ENCODE measurements at regions not wholly inside any gene's neighbourhood (a gene's known extent, or its start where the extent isn't known, plus 50 kb on each side); places are given as distances from the start of the nearest gene placed in this dataset.

DNA sequence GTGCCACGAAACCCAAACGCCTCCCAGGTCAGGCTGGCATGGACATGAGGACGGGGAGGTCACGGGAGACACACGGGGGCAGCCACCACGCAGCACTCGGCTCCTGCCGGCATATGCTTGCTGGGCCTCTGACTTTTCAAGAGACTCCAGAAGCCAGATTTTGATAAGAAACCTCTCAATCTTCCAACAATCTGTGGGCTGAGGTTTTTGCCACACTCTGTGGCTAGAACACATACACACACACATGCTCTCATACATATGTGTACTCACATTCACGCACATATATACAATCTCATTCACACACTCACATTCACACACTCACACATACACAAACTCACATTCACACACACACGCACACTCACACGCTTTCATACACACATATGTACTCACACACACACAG is 86.7 kb upstream of the LINGO1 start:
- Histone ChIP-seq H3K4me3 (ENCODE audit: low read length) (no peak overlapping the region), H3K4me2 (ENCODE audit: low read length) (no peak overlapping the region), H3K4me1 (ENCODE audit: control insufficient read depth, insufficient read depth, low read length) (no peaks in the 10 kb centered on the region), H3K9me3 (replicated peaks; ENCODE audit: low read length) (no peaks in the 10 kb centered on the region), H3K27me3 (ENCODE audit: control insufficient read depth, insufficient read depth, low read length) (peaks cover 42% of the 10 kb centered on the region), H3K9ac (ENCODE audit: low read depth, low read length) (no peak overlapping the region), H3K36me3 (ENCODE audit: insufficient read depth, low read length) (no peaks in the 10 kb centered on the region)

DNA sequence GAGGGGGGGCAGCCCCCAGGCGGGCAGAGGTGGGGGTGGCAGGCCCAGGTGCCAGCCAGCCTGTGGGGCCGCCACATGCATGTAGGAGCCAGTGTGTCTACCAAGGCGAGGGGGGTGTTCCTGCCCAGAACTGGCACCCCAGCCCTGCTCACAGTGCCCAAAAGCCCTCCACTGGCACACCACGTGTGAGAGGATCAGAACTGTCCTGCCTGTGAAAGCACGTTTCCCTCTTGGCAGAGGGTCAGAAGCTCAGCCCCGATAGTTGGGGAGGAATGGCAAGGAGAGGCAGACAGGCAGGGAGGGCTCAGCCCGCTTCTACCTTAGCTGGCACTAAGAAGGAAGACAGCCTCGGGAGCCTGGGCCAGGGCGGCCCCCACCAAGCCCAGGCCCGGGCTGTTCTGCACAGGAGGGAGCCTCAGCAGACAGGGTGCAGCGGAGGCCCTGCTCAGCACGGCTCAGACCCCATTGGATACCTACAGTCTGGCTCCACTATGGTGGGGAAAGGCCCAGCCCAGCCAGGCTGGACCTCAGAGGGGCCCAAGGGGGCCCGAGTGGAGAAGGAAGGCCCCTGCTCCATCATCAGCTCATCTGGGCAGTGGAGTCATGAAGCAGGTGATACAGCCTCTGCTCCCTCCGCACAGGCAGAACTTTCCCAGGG is 84.8 kb upstream of the LINGO1 start:
- Histone ChIP-seq H3K36me3 (ENCODE audit: insufficient read depth, low read length) (no peaks in the 10 kb centered on the region), H3K9me3 (replicated peaks; ENCODE audit: low read length) (no peaks in the 10 kb centered on the region), H3K27me3 (ENCODE audit: control insufficient read depth, insufficient read depth, low read length) (peaks cover 50% of the 10 kb centered on the region), H3K4me3 (ENCODE audit: low read length) (no peak overlapping the region), H3K9ac (ENCODE audit: low read depth, low read length) (no peak overlapping the region), H3K4me1 (ENCODE audit: control insufficient read depth, insufficient read depth, low read length) (no peaks in the 10 kb centered on the region), H3K4me2 (ENCODE audit: low read length) (no peak overlapping the region)

DNA sequence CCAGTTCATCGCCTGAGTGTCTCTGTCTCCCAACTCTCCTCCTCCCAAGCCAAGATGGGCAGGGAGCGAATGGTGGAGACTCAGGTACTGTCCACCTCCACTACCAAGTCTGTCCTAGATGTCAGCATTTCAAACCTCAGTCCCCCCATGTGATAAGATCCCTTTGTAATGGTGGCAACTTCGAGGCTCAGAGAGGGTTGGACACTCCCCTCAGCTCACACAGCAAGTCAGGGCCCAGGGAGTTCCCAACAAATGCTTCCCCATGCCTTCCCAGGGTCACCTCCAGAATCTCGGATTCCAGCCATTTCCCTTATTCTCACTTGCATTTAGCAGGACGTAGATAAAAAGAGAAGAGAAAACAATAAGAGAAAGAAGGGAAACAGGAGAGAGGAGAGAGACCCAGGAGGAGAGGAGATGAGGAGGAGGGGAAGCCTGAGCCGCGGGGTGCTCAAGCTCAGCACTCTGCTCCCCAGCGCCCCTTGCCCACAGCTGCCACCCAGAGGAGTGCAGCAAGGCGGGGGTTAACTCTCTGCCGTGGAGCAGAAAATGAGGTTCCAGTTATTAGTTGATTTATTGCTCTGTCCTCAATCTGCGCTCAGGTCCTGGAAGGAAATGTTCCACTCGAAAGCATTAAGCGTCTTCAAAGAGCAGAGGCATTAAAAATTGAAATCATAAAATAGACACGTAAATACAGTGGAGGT is 84.1 kb upstream of the LINGO1 start:
- no peak overlapping the region for H3K9ac ChIP-seq (ENCODE audit: low read depth, low read length)
- peaks cover 48% of the 10 kb centered on the region for H3K27me3 ChIP-seq (ENCODE audit: control insufficient read depth, insufficient read depth, low read length)
- no peaks in the 10 kb centered on the region for H3K9me3 ChIP-seq (replicated peaks; ENCODE audit: low read length)
- H3K4me1 ChIP-seq (ENCODE audit: control insufficient read depth, insufficient read depth, low read length), result no peaks in the 10 kb centered on the region
- no peak overlapping the region for H3K4me3 ChIP-seq (ENCODE audit: low read length)
- no peak overlapping the region for H3K4me2 ChIP-seq (ENCODE audit: low read length)
- H3K36me3 ChIP-seq (ENCODE audit: insufficient read depth, low read length), result no peaks in the 10 kb centered on the region

GRCh38 chr15:77715860-77716259 is 83.1 kb upstream of the LINGO1 start:
- Histone ChIP-seq H3K36me3 (ENCODE audit: insufficient read depth, low read length) (no peaks in the 10 kb centered on the region), H3K4me1 (ENCODE audit: control insufficient read depth, insufficient read depth, low read length) (no peaks in the 10 kb centered on the region), H3K4me3 (ENCODE audit: low read length) (no peak overlapping the region), H3K4me2 (ENCODE audit: low read length) (no peak overlapping the region), H3K9me3 (replicated peaks; ENCODE audit: low read length) (no peaks in the 10 kb centered on the region), H3K9ac (ENCODE audit: low read depth, low read length) (no peak overlapping the region), H3K27me3 (ENCODE audit: control insufficient read depth, insufficient read depth, low read length) (peaks cover 47% of the 10 kb centered on the region)

GRCh38 chr15:77715051-77715450 is 82.3 kb upstream of the LINGO1 start:
- Histone ChIP-seq H3K9me3 (replicated peaks; ENCODE audit: low read length) (no peaks in the 10 kb centered on the region), H3K4me3 (ENCODE audit: low read length) (no peak overlapping the region), H3K27me3 (ENCODE audit: control insufficient read depth, insufficient read depth, low read length) (peaks cover 45% of the 10 kb centered on the region)

DNA sequence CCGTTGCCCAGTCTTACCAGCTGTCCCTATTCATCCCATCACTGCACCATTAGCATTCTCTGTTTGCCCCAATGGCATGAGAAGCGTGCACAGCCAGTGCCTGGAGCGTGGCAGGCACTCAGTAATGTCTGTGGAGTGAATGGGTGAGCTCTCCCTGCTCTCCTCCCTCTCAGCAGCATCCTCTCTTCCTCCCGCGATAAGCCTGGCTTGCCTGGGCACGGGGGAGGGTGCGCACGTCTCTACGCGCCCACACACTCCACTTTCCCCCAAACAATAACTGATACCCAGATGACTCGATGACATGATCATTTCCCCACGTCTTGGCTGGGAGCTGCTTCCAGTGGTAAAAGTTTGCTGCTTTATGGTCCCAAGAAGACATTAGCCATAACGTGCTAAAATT is 81.8 kb upstream of the LINGO1 start:
- Histone ChIP-seq H3K9ac (ENCODE audit: low read depth, low read length) (no peak overlapping the region), H3K9me3 (replicated peaks; ENCODE audit: low read length) (no peaks in the 10 kb centered on the region), H3K36me3 (ENCODE audit: insufficient read depth, low read length) (no peaks in the 10 kb centered on the region), H3K27me3 (ENCODE audit: control insufficient read depth, insufficient read depth, low read length) (peaks cover 47% of the 10 kb centered on the region), H3K4me2 (ENCODE audit: low read length) (no peak overlapping the region), H3K4me3 (ENCODE audit: low read length) (no peak overlapping the region), H3K4me1 (ENCODE audit: control insufficient read depth, insufficient read depth, low read length) (no peaks in the 10 kb centered on the region)

More at GRCh38 chr15:77715051-77715450, 82.3 kb upstream of the LINGO1 start:
- Histone ChIP-seq H3K4me1 (ENCODE audit: control insufficient read depth, insufficient read depth, low read length) (no peaks in the 10 kb centered on the region), H3K9ac (ENCODE audit: low read depth, low read length) (no peak overlapping the region), H3K4me2 (ENCODE audit: low read length) (no peak overlapping the region), H3K36me3 (ENCODE audit: insufficient read depth, low read length) (no peaks in the 10 kb centered on the region)

- H3K27me3 ChIP-seq (ENCODE audit: control insufficient read depth, insufficient read depth, low read length), result peaks cover 50% of the 10 kb centered on the region
- no peaks in the 10 kb centered on the region for H3K9me3 ChIP-seq (replicated peaks; ENCODE audit: low read length)
- H3K9ac ChIP-seq (ENCODE audit: low read depth, low read length), result no peak overlapping the region
- H3K4me3 ChIP-seq (ENCODE audit: low read length), result no peak overlapping the region
- no peak overlapping the region for H3K4me2 ChIP-seq (ENCODE audit: low read length)
- H3K36me3 ChIP-seq (ENCODE audit: insufficient read depth, low read length), result no peaks in the 10 kb centered on the region
- no peaks in the 10 kb centered on the region for H3K4me1 ChIP-seq (ENCODE audit: control insufficient read depth, insufficient read depth, low read length)
Measured at GRCh38 chr15:77714023-77714422, 81.3 kb upstream of the LINGO1 start.

DNA sequence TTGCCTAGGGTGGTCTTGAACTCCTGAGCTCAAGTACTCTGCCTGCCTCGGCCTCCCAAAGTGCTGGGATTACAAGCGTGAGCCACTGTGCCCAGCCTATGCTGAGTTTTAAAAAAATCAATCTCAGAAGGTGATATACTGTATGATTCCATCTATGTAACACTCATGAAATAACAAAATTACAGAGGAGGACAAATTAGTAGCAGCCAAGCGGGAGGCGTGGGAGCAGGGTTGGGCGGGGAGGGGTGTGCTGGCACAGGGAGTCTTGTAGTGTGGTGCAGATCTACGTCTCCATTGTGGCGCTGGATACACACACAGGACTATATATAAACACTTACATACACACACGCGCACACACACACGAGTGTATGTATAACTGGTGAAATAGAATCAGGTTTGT is 80.6 kb upstream of the LINGO1 start:
- H3K4me3 ChIP-seq (ENCODE audit: low read length), result no peak overlapping the region
- no peak overlapping the region for H3K9ac ChIP-seq (ENCODE audit: low read depth, low read length)
- H3K27me3 ChIP-seq (ENCODE audit: control insufficient read depth, insufficient read depth, low read length), result peaks cover 50% of the 10 kb centered on the region
- no peaks in the 10 kb centered on the region for H3K4me1 ChIP-seq (ENCODE audit: control insufficient read depth, insufficient read depth, low read length)
- no peak overlapping the region for H3K4me2 ChIP-seq (ENCODE audit: low read length)
- no peaks in the 10 kb centered on the region for H3K36me3 ChIP-seq (ENCODE audit: insufficient read depth, low read length)
- no peaks in the 10 kb centered on the region for H3K9me3 ChIP-seq (replicated peaks; ENCODE audit: low read length)

- H3K4me3 ChIP-seq (ENCODE audit: low read length), result no peak overlapping the region
- H3K9me3 ChIP-seq (replicated peaks; ENCODE audit: low read length), result no peaks in the 10 kb centered on the region
- H3K27me3 ChIP-seq (ENCODE audit: control insufficient read depth, insufficient read depth, low read length), result peaks cover 52% of the 10 kb centered on the region
- H3K4me2 ChIP-seq (ENCODE audit: low read length), result no peak overlapping the region
- H3K9ac ChIP-seq (ENCODE audit: low read depth, low read length), result no peak overlapping the region
- no peaks in the 10 kb centered on the region for H3K4me1 ChIP-seq (ENCODE audit: control insufficient read depth, insufficient read depth, low read length)
- H3K36me3 ChIP-seq (ENCODE audit: insufficient read depth, low read length), result no peaks in the 10 kb centered on the region
Measured at GRCh38 chr15:77712438-77712837, 79.7 kb upstream of the LINGO1 start.

- peaks cover 49% of the 10 kb centered on the region for H3K27me3 ChIP-seq (ENCODE audit: control insufficient read depth, insufficient read depth, low read length)
- no peaks in the 10 kb centered on the region for H3K4me1 ChIP-seq (ENCODE audit: control insufficient read depth, insufficient read depth, low read length)
- H3K9me3 ChIP-seq (replicated peaks; ENCODE audit: low read length), result no peaks in the 10 kb centered on the region
- no peak overlapping the region for H3K4me2 ChIP-seq (ENCODE audit: low read length)
- H3K4me3 ChIP-seq (ENCODE audit: low read length), result no peak overlapping the region
- H3K36me3 ChIP-seq (ENCODE audit: insufficient read depth, low read length), result no peaks in the 10 kb centered on the region
- no peak overlapping the region for H3K9ac ChIP-seq (ENCODE audit: low read depth, low read length)
Measured at GRCh38 chr15:77710637-77711036, 77.9 kb upstream of the LINGO1 start.

DNA sequence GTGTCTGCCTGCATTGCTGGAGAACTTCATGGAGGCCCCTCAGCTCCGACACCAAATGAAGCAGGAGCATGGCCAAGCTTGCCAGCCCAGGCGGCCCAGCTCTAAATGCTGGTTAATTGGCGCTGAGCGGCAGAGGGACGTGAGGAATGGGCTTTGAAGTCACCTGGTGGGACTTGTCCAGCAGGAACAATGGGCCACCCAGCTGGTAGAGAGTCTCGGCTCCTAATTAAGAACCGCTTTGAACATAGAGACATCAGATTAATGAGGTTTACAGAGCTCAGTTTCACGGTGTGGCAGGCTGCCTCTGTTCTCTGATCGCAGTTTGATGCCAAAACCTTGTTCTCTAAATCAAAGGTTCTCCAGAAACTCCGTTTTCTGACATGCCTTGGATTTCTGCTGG is 77.5 kb upstream of the LINGO1 start:
- H3K4me1 ChIP-seq (ENCODE audit: control insufficient read depth, insufficient read depth, low read length), result no peaks in the 10 kb centered on the region
- no peaks in the 10 kb centered on the region for H3K36me3 ChIP-seq (ENCODE audit: insufficient read depth, low read length)
- H3K9ac ChIP-seq (ENCODE audit: low read depth, low read length), result no peak overlapping the region
- no peak overlapping the region for H3K4me2 ChIP-seq (ENCODE audit: low read length)
- H3K4me3 ChIP-seq (ENCODE audit: low read length), result no peak overlapping the region
- H3K9me3 ChIP-seq (replicated peaks; ENCODE audit: low read length), result no peaks in the 10 kb centered on the region
- peaks cover 49% of the 10 kb centered on the region for H3K27me3 ChIP-seq (ENCODE audit: control insufficient read depth, insufficient read depth, low read length)

All from skeletal muscle satellite cell (primary cell).